ENCODE measurements at regions not wholly inside any gene's neighbourhood (a gene's known extent, or its start where the extent isn't known, plus 50 kb on each side); places are given as distances from the start of the nearest gene placed in this dataset.
"Not testable (repeated sequence)": the region's sequence is repeated elsewhere in the genome, so short reads cannot be mapped to it uniquely, and the experiment has no call there.

GRCh38 chr14:97167577-97167976 is 370.4 kb downstream of the VRK1 start:
- TF ChIP-seq, protein P1, sequence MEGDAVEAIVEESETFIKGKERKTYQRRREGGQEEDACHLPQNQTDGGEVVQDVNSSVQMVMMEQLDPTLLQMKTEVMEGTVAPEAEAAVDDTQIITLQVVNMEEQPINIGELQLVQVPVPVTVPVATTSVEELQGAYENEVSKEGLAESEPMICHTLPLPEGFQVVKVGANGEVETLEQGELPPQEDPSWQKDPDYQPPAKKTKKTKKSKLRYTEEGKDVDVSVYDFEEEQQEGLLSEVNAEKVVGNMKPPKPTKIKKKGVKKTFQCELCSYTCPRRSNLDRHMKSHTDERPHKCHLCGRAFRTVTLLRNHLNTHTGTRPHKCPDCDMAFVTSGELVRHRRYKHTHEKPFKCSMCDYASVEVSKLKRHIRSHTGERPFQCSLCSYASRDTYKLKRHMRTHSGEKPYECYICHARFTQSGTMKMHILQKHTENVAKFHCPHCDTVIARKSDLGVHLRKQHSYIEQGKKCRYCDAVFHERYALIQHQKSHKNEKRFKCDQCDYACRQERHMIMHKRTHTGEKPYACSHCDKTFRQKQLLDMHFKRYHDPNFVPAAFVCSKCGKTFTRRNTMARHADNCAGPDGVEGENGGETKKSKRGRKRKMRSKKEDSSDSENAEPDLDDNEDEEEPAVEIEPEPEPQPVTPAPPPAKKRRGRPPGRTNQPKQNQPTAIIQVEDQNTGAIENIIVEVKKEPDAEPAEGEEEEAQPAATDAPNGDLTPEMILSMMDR (IDR thresholded peaks at IDR 0.05; ENCODE audit: insufficient read depth, low read length): not testable (repeated sequence)
- TF ChIP-seq POLR2AphosphoS5 (IDR thresholded peaks at IDR 0.05; ENCODE audit: low read depth): not testable (repeated sequence)
